Kidney (tissue), 13 donors: ENCODE measurements at regions not wholly inside any gene's neighbourhood (a gene's known extent, or its start where the extent isn't known, plus 50 kb on each side); places are given as distances from the start of the nearest gene placed in this dataset.
"Not testable (repeated sequence)": the region's sequence is repeated elsewhere in the genome, so short reads cannot be mapped to it uniquely, and the experiment has no call there.

Experiments
- DNase-seq, 5 donors: peaks; one replicate each; pipeline ENCODE4 v3.0.0-alpha.2; 2013 to 2020
- FAIRE-seq: peaks from 2 replicates; lab custom pipeline; 2012; peaks lifted over from hg19 to GRCh38; lab: Jason Lieb, UNC
- H3K27ac ChIP-seq, 2 donors: one replicate each; pipeline ENCODE4 v1.7.0; 2013; ENCODE audit warnings: low read depth in 2 of 2, low read length in 2 of 2, inconsistent platforms in 1 of 2
- H3K27me3 ChIP-seq: one replicate; pipeline ENCODE4 v1.7.1; 2013; ENCODE audit warnings: low read length, inconsistent platforms; ENCODE audit not compliant: control insufficient read depth, insufficient read depth
- H3K36me3 ChIP-seq, 3 donors: one replicate each; pipeline versions ENCODE4 v1.7.0 to v1.7.1; 2013; ENCODE audit warnings: low read length in 3 of 3, control low read depth in 1 of 3, inconsistent platforms in 1 of 3; ENCODE audit not compliant: insufficient read depth in 3 of 3, control insufficient read depth in 2 of 3
- H3K4me1 ChIP-seq, 3 donors: one replicate each; pipeline versions ENCODE4 v1.7.0 to v1.7.1; 2013; ENCODE audit warnings: low read length in 3 of 3, inconsistent platforms in 1 of 3, low read depth in 1 of 3; ENCODE audit not compliant: control insufficient read depth in 2 of 3, insufficient read depth in 2 of 3
- H3K4me3 ChIP-seq, 3 donors: one replicate each; pipeline versions ENCODE4 v1.7.0 to v1.8.1; 2013; ENCODE audit warnings: low read length in 3 of 3, control low read depth in 1 of 3, inconsistent platforms in 1 of 3
- H3K9ac ChIP-seq, 3 donors: one replicate each; pipeline versions ENCODE4 v1.7.0 to v1.7.1; 2013; ENCODE audit warnings: low read length in 3 of 3, control low read depth in 1 of 3, inconsistent platforms in 1 of 3
- H3K9me3 ChIP-seq, 3 donors: one replicate each; pipeline versions ENCODE4 v1.7.0 to v1.7.1; 2013; ENCODE audit warnings: low read length in 3 of 3, control low read depth in 1 of 3, inconsistent platforms in 1 of 3; ENCODE audit not compliant: control insufficient read depth in 2 of 3, insufficient read depth in 1 of 3
- CTCF ChIP-seq: IDR thresholded peaks from 3 replicates; pipeline ENCODE4 v1.5.1; 2012; ENCODE audit warnings: mild to moderate bottlenecking, moderate library complexity, borderline replicate concordance; ENCODE audit not compliant: insufficient read depth; ENCODE audit errors: extremely low read depth
- intact Hi-C: fragments of 100-400 bp; cut with DNase I; formaldehyde crosslinking; loops from one replicate; pipeline ENCODE4 v1.11.1; 2022
- donor health status: control.
- donor health status: control.
- donor health status: control.
- donor health status: control.
- donor health status: control.
- donor health status: DM: yes; HTN: yes; CAD: no.
- donor health status: Normal renal cell carcinoma (clear cell type).

GRCh38 chr3:159401069-159401468 lies 587.6 kb upstream of the IL12A start:
- intact Hi-C loops = no loop called here
- DNase-seq = no peak
- no peak for FAIRE-seq

GRCh38 chr3:159409711-159410110 lies 578.9 kb upstream of the IL12A start:
- H3K9ac ChIP-seq, DNase-seq, H3K4me1 ChIP-seq, intact Hi-C loops, H3K4me3 ChIP-seq, H3K27me3 ChIP-seq, H3K27ac ChIP-seq, H3K36me3 ChIP-seq, FAIRE-seq: not testable (repeated sequence)
- H3K9me3 ChIP-seq = peaks cover 0 to 11% (median 0%) of the 10 kb centered on the region in 3 donors

More at GRCh38 chr3:159401069-159401468, 587.6 kb upstream of the IL12A start:
- Histone ChIP-seq H3K36me3 (no peaks in the 10 kb centered on the region), H3K4me3 (no peak overlapping the region), H3K27me3 (no peaks in the 10 kb centered on the region), H3K9ac (no peak overlapping the region), H3K4me1 (no peaks in the 10 kb centered on the region), H3K9me3 (no peaks in the 10 kb centered on the region), H3K27ac (no peak overlapping the region)
- TF ChIP-seq CTCF = no peak

GRCh38 chr3:159413319-159413718 lies 575.3 kb upstream of the IL12A start:
- FAIRE-seq = no peak
- DNase-seq = no peak
- intact Hi-C loops = no loop called here
- Histone ChIP-seq H3K9me3 (peaks cover 0 to 11% (median 0%) of the 10 kb centered on the region in 3 donors), H3K9ac (no peak overlapping the region), H3K4me3 (no peak overlapping the region), H3K27ac (no peak overlapping the region), H3K4me1 (no peaks in the 10 kb centered on the region), H3K36me3 (no peaks in the 10 kb centered on the region), H3K27me3 (no peaks in the 10 kb centered on the region)
- no peak for TF ChIP-seq CTCF

GRCh38 chr3:159416856-159417255 lies 571.8 kb upstream of the IL12A start:
- H3K9me3 ChIP-seq = no peaks in the 10 kb centered on the region
- H3K4me1 ChIP-seq = no peaks in the 10 kb centered on the region
- H3K27ac ChIP-seq = no peak overlapping the region
- no peaks in the 10 kb centered on the region for H3K27me3 ChIP-seq
- H3K36me3 ChIP-seq = no peaks in the 10 kb centered on the region
- no peak overlapping the region for H3K9ac ChIP-seq
- no peak for FAIRE-seq
- intact Hi-C loops = no loop called here
- H3K4me3 ChIP-seq = no peak overlapping the region
- peak in 4 of 5 donors; percentile 58 to 93 (median 83) for DNase-seq
- no peak for TF ChIP-seq CTCF
